ENCODE measurements at regions not wholly inside any gene's neighbourhood (a gene's known extent, or its start where the extent isn't known, plus 50 kb on each side); places are given as distances from the start of the nearest gene placed in this dataset.

GRCh38 chr9:85427772-85428171, 314.0 kb downstream of the AGTPBP1 start:
- no peak for DNase-seq

- DNase-seq: peak; percentile 50 to 56
Observed at GRCh38 chr9:85425153-85425611, 316.6 kb downstream of the AGTPBP1 start.

- DNase-seq: no peak
Observed at GRCh38 chr9:85423422-85423821, 318.3 kb downstream of the AGTPBP1 start.

GRCh38 chr9:85421641-85422040, 320.1 kb downstream of the AGTPBP1 start:
- DNase-seq: no peak

- DNase-seq: no peak
Observed at GRCh38 chr9:85420750-85421149, 321.0 kb downstream of the AGTPBP1 start.

GRCh38 chr9:85417674-85418073, 324.1 kb downstream of the AGTPBP1 start:
- no peak for DNase-seq

GRCh38 chr9:85416715-85417114, 325.0 kb downstream of the AGTPBP1 start:
- no peak for DNase-seq

- no peak for DNase-seq
Observed at GRCh38 chr9:85414390-85414789, 327.4 kb downstream of the AGTPBP1 start.

- DNase-seq: no peak
Observed at GRCh38 chr9:85408494-85408893, 333.3 kb downstream of the AGTPBP1 start.

- DNase-seq: no peak
Observed at GRCh38 chr9:85405566-85405950, 336.2 kb downstream of the AGTPBP1 start.

GRCh38 chr9:85404911-85405565, 336.7 kb downstream of the AGTPBP1 start:
- no peak for DNase-seq

- no peak for DNase-seq
Observed at GRCh38 chr9:85402551-85402950, 339.2 kb downstream of the AGTPBP1 start.

GRCh38 chr9:85401998-85402397, 339.8 kb downstream of the AGTPBP1 start:
- no peak for DNase-seq

- DNase-seq: no peak
Observed at GRCh38 chr9:85397005-85397404, 344.7 kb downstream of the AGTPBP1 start.

GRCh38 chr9:85392260-85392659, 349.5 kb downstream of the AGTPBP1 start:
- no peak for DNase-seq

GRCh38 chr9:85377731-85378289, 363.9 kb downstream of the AGTPBP1 start:
- no peak for DNase-seq

GRCh38 chr9:85368781-85369180, 373.0 kb downstream of the AGTPBP1 start:
- DNase-seq: no peak

GRCh38 chr9:85359161-85359560, 382.6 kb downstream of the AGTPBP1 start:
- no peak for DNase-seq

- DNase-seq: no peak
Observed at GRCh38 chr9:85349046-85349445, 392.7 kb downstream of the AGTPBP1 start.

GRCh38 chr9:85347541-85347940, 394.2 kb downstream of the AGTPBP1 start:
- DNase-seq: no peak

- DNase-seq: no peak
Observed at GRCh38 chr9:85344901-85345300, 396.9 kb downstream of the AGTPBP1 start.

- DNase-seq: no peak
Observed at GRCh38 chr9:85339338-85339737, 402.4 kb downstream of the AGTPBP1 start.

- DNase-seq: no peak
Observed at GRCh38 chr9:85334228-85334627, 407.5 kb downstream of the AGTPBP1 start.

- no peak for DNase-seq
Observed at GRCh38 chr9:85332487-85332886, 409.3 kb downstream of the AGTPBP1 start.

- no peak for DNase-seq
Observed at GRCh38 chr9:85331626-85332025, 410.1 kb downstream of the AGTPBP1 start.

Measured in stimulated activated CD4-positive, alpha-beta T cell treated with anti-CD3 and anti-CD28 coated beads, Interleukin-2, amount 100 ng/mL, for 48 hours (primary cell).